ENCODE measurements at regions not wholly inside any gene's neighbourhood (a gene's known extent, or its start where the extent isn't known, plus 50 kb on each side); places are given as distances from the start of the nearest gene placed in this dataset.
"Not testable (repeated sequence)": the region's sequence is repeated elsewhere in the genome, so short reads cannot be mapped to it uniquely, and the experiment has no call there.

DNA sequence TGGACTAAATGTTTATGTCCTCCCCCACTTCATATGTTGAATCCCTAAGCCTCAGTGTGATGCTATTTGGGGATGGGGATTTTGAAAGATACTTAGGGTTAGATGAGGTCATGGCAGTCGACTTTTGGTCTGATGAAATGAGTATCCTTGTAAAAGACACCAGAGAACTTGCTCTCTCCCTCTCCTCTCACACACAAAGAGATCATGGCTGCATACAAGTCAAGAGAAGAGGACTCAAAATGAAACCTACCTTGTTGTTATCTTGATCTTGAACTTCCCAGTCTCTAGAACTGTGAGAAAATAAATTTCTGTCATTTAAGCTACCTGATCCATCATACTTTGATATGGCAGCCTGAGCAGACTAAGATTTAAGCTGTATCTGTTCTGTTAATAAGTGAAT, 144.0 kb upstream of the HAPLN1 start:
- no peak for DNase-seq (ENCODE audit: low spot score)
- H3K4me3 ChIP-seq: no peak overlapping the region
- H3K36me3 ChIP-seq: no peaks in the 10 kb centered on the region
- no peak for ATAC-seq (ENCODE audit: insufficient number of reproducible peaks, low FRiP score, low read depth)
- no peaks in the 10 kb centered on the region for H3K9me3 ChIP-seq
- H3K27me3 ChIP-seq (replicated peaks; ENCODE audit: insufficient read depth): no peaks in the 10 kb centered on the region
- H3K4me1 ChIP-seq (ENCODE audit: control insufficient read depth in 1 of 2, low read depth in 2 of 2): no peaks in the 10 kb centered on the region
- TF ChIP-seq CTCF (IDR thresholded peaks at IDR 0.05): no peak
- H3K27ac ChIP-seq: no peak overlapping the region

DNA sequence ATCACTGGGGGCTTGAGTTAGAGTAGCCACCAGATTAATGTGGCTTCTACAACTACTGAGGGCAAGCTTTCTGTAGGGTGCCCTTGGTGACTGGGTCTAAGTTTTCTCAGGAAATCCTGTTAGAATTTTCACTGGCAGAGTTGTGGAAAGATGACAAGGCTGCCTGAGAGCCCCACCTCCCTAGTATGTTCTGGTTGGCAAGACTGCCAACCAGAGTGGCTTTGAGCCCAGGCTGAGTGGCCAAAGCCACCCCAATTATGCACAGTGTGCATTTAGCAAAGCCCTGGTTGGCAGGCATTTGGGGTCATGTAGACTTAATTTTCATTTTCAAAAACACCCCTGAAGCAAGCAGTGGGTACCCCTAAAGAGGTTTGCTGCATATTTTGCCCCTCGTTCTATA, 136.7 kb upstream of the HAPLN1 start:
- H3K4me1 ChIP-seq (ENCODE audit: control insufficient read depth in 1 of 2, low read depth in 2 of 2): peaks cover 0 to 4% of the 10 kb centered on the region in 2 donors
- ATAC-seq (ENCODE audit: insufficient number of reproducible peaks, low FRiP score, low read depth) (no peak), DNase-seq (ENCODE audit: low spot score) (no peak)
- no peaks in the 10 kb centered on the region for H3K36me3 ChIP-seq
- TF ChIP-seq CTCF (IDR thresholded peaks at IDR 0.05): no peak
- no peaks in the 10 kb centered on the region for H3K9me3 ChIP-seq
- no peak overlapping the region for H3K27ac ChIP-seq
- H3K27me3 ChIP-seq (replicated peaks; ENCODE audit: insufficient read depth): no peaks in the 10 kb centered on the region
- no peak overlapping the region for H3K4me3 ChIP-seq

- H3K4me3 ChIP-seq: no peak overlapping the region
Observed at GRCh38 chr5:83856881-83857280, 136.2 kb upstream of the HAPLN1 start.

DNA sequence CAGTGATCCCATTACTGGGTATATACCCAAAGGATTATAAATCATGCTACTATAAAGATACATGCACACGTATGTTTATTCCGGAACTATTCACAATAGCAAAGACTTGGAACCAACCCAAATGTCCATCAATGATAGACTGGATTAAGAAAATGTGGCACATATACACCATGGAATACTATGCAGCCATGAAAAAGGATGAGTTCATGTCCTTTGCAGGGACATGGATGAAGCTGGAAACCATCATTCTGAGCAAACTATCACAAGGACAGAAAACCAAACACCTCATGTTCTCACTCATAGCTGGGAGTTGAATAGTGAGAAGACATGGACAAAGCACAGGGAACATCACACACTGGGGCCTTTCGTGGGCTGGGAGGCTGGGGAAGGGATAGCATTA, 129.8 kb upstream of the HAPLN1 start:
- DNase-seq (ENCODE audit: low spot score); H3K27ac ChIP-seq; ATAC-seq (ENCODE audit: insufficient number of reproducible peaks, low FRiP score, low read depth); H3K4me1 ChIP-seq (ENCODE audit: control insufficient read depth in 1 of 2, low read depth in 2 of 2); H3K36me3 ChIP-seq; H3K27me3 ChIP-seq (replicated peaks; ENCODE audit: insufficient read depth); H3K9me3 ChIP-seq; H3K4me3 ChIP-seq: not testable (repeated sequence)

More at GRCh38 chr5:83856881-83857280, 136.2 kb upstream of the HAPLN1 start:
- Histone ChIP-seq H3K27me3 (replicated peaks; ENCODE audit: insufficient read depth) (no peaks in the 10 kb centered on the region), H3K36me3 (no peaks in the 10 kb centered on the region), H3K4me1 (ENCODE audit: control insufficient read depth in 1 of 2, low read depth in 2 of 2) (peaks cover 0 to 4% of the 10 kb centered on the region in 2 donors), H3K9me3 (no peaks in the 10 kb centered on the region), H3K27ac (no peak overlapping the region)
- no peak for TF ChIP-seq CTCF (IDR thresholded peaks at IDR 0.05)
- ATAC-seq (ENCODE audit: insufficient number of reproducible peaks, low FRiP score, low read depth) (no peak), DNase-seq (ENCODE audit: low spot score) (no peak)

- Histone ChIP-seq H3K36me3 (no peaks in the 10 kb centered on the region), H3K4me3 (no peak overlapping the region), H3K9me3 (no peaks in the 10 kb centered on the region), H3K4me1 (ENCODE audit: control insufficient read depth in 1 of 2, low read depth in 2 of 2) (peaks cover 0 to 7% of the 10 kb centered on the region in 2 donors), H3K27me3 (replicated peaks; ENCODE audit: insufficient read depth) (no peaks in the 10 kb centered on the region), H3K27ac (no peak overlapping the region)
- no peak for DNase-seq (ENCODE audit: low spot score)
- no peak for TF ChIP-seq CTCF (IDR thresholded peaks at IDR 0.05)
- ATAC-seq (ENCODE audit: insufficient number of reproducible peaks, low FRiP score, low read depth): no peak
Observed at GRCh38 chr5:83848941-83849340, 128.3 kb upstream of the HAPLN1 start.

- no peak overlapping the region for H3K4me3 ChIP-seq
- H3K9me3 ChIP-seq: no peaks in the 10 kb centered on the region
- no peak for ATAC-seq (ENCODE audit: insufficient number of reproducible peaks, low FRiP score, low read depth)
- H3K27me3 ChIP-seq (replicated peaks; ENCODE audit: insufficient read depth): no peaks in the 10 kb centered on the region
- no peak overlapping the region for H3K27ac ChIP-seq
- peaks cover 0 to 7% of the 10 kb centered on the region in 2 donors for H3K4me1 ChIP-seq (ENCODE audit: control insufficient read depth in 1 of 2, low read depth in 2 of 2)
- no peak for TF ChIP-seq CTCF (IDR thresholded peaks at IDR 0.05)
- DNase-seq (ENCODE audit: low spot score): no peak
- no peaks in the 10 kb centered on the region for H3K36me3 ChIP-seq
Observed at GRCh38 chr5:83846624-83847350, 126.1 kb upstream of the HAPLN1 start.

Data from thoracic aorta (tissue), 2 donors.